Hepatic stellate cell (primary cell): ENCODE measurements at regions not wholly inside any gene's neighbourhood (a gene's known extent, or its start where the extent isn't known, plus 50 kb on each side); places are given as distances from the start of the nearest gene placed in this dataset.

Source experiments
- DNase-seq: peaks from one replicate; pipeline ENCODE4 v3.0.0; 2011; ENCODE audit warnings: low spot score

GRCh38 chr2:16085073-16085472 lies 144.7 kb downstream of the MYCN start:
- DNase-seq = no peak

- DNase-seq = no peak
Measured at GRCh38 chr2:16084274-16084673, 143.9 kb downstream of the MYCN start.

GRCh38 chr2:16082276-16082675 lies 141.9 kb downstream of the MYCN start:
- no peak for DNase-seq

- no peak for DNase-seq
Measured at GRCh38 chr2:16081316-16082200, 141.2 kb downstream of the MYCN start.

- no peak for DNase-seq
Measured at GRCh38 chr2:16080516-16080915, 140.2 kb downstream of the MYCN start.

- DNase-seq = no peak
Measured at GRCh38 chr2:16080071-16080470, 139.7 kb downstream of the MYCN start.

GRCh38 chr2:16079637-16080036 lies 139.3 kb downstream of the MYCN start:
- DNase-seq = no peak

- DNase-seq = no peak
Measured at GRCh38 chr2:16077601-16078000, 137.3 kb downstream of the MYCN start.

GRCh38 chr2:16076911-16077310 lies 136.6 kb downstream of the MYCN start:
- no peak for DNase-seq

- DNase-seq = no peak
Measured at GRCh38 chr2:16075045-16076012, 135.0 kb downstream of the MYCN start.

- DNase-seq = no peak
Measured at GRCh38 chr2:16073921-16074425, 133.6 kb downstream of the MYCN start.

GRCh38 chr2:16073471-16073870 lies 133.1 kb downstream of the MYCN start:
- DNase-seq = no peak

GRCh38 chr2:16072638-16073290 lies 132.4 kb downstream of the MYCN start:
- DNase-seq = no peak

- DNase-seq = no peak
Measured at GRCh38 chr2:16071865-16072637, 131.7 kb downstream of the MYCN start.

GRCh38 chr2:16071039-16071864 lies 130.9 kb downstream of the MYCN start:
- no peak for DNase-seq

GRCh38 chr2:16070648-16070971 lies 130.3 kb downstream of the MYCN start:
- no peak for DNase-seq

- DNase-seq = no peak
Measured at GRCh38 chr2:16069933-16070647, 129.7 kb downstream of the MYCN start.

GRCh38 chr2:16069663-16069932 lies 129.2 kb downstream of the MYCN start:
- DNase-seq = no peak

- no peak for DNase-seq
Measured at GRCh38 chr2:16068552-16068940, 128.2 kb downstream of the MYCN start.

- DNase-seq = no peak
Measured at GRCh38 chr2:16067866-16068551, 127.7 kb downstream of the MYCN start.
